Stimulated activated effector memory CD8-positive, alpha-beta T cell treated with anti-CD3 and anti-CD28 coated beads, Interleukin-12 subunit alpha, Interleukin-12 subunit beta, amount 100 ng/mL, for 72 hours (primary cell): ENCODE measurements at regions not wholly inside any gene's neighbourhood (a gene's known extent, or its start where the extent isn't known, plus 50 kb on each side); places are given as distances from the start of the nearest gene placed in this dataset.
"Not testable (repeated sequence)": the region's sequence is repeated elsewhere in the genome, so short reads cannot be mapped to it uniquely, and the experiment has no call there.

Experiments
- ATAC-seq: fragments of 150-1000 bp; cut with Tn5 transposase; 2 replicates; pipeline ENCODE4 v1.10.0; 2021
- DNase-seq, 2 donors: peaks; one replicate each; pipeline ENCODE4 v3.0.0; 2021 to 2022; ENCODE audit warnings: low spot score in 2 of 2
- H3K27ac Mint-ChIP-seq: one replicate; pipeline ENCODE4 v1.8.0; 2022; ENCODE audit warnings: mild to moderate bottlenecking, mixed read lengths
- H3K36me3 Mint-ChIP-seq: one replicate; pipeline ENCODE4 v1.8.0; 2022; ENCODE audit warnings: mild to moderate bottlenecking, mixed read lengths
- H3K4me1 Mint-ChIP-seq: one replicate; pipeline ENCODE4 v1.8.0; 2022; ENCODE audit warnings: mixed read lengths
- H3K4me3 Mint-ChIP-seq: one replicate; pipeline ENCODE4 v1.8.0; 2022; ENCODE audit warnings: mild to moderate bottlenecking, mixed read lengths
- H3K9me3 Mint-ChIP-seq: one replicate; pipeline ENCODE4 v1.8.0; 2022; ENCODE audit warnings: mixed read lengths

GRCh38 chr10:133785846-133786602 lies 159.4 kb upstream of the FRG2B start:
- ATAC-seq, H3K36me3 Mint-ChIP-seq, H3K4me3 Mint-ChIP-seq, H3K4me1 Mint-ChIP-seq, H3K9me3 Mint-ChIP-seq, H3K27ac Mint-ChIP-seq: not testable (repeated sequence)
- DNase-seq: peak in 1 of 2 donors; percentile 48

- H3K4me3 Mint-ChIP-seq, H3K9me3 Mint-ChIP-seq, H3K36me3 Mint-ChIP-seq, ATAC-seq, H3K4me1 Mint-ChIP-seq, DNase-seq, H3K27ac Mint-ChIP-seq: not testable (repeated sequence)
These were observed 158.6 kb upstream of the FRG2B start for GRCh38 chr10:133785178-133785577.

- not testable (repeated sequence) for DNase-seq, H3K9me3 Mint-ChIP-seq, ATAC-seq, H3K36me3 Mint-ChIP-seq, H3K4me1 Mint-ChIP-seq, H3K4me3 Mint-ChIP-seq, H3K27ac Mint-ChIP-seq
These were observed 138.7 kb upstream of the FRG2B start for GRCh38 chr10:133765308-133765707.

GRCh38 chr10:133764823-133765209 lies 138.2 kb upstream of the FRG2B start:
- H3K36me3 Mint-ChIP-seq, H3K27ac Mint-ChIP-seq, ATAC-seq, DNase-seq, H3K9me3 Mint-ChIP-seq, H3K4me1 Mint-ChIP-seq, H3K4me3 Mint-ChIP-seq: not testable (repeated sequence)

- H3K4me3 Mint-ChIP-seq, ATAC-seq, H3K9me3 Mint-ChIP-seq, H3K4me1 Mint-ChIP-seq, H3K27ac Mint-ChIP-seq, H3K36me3 Mint-ChIP-seq: not testable (repeated sequence)
- peak in 1 of 2 donors; percentile 52 for DNase-seq
These were observed 137.6 kb upstream of the FRG2B start for GRCh38 chr10:133763875-133764822.

GRCh38 chr10:133763190-133763589 lies 136.6 kb upstream of the FRG2B start:
- H3K36me3 Mint-ChIP-seq, H3K9me3 Mint-ChIP-seq, H3K27ac Mint-ChIP-seq, H3K4me1 Mint-ChIP-seq, H3K4me3 Mint-ChIP-seq, DNase-seq: not testable (repeated sequence)
- ATAC-seq: peak; percentile 69

- DNase-seq, H3K36me3 Mint-ChIP-seq, H3K4me1 Mint-ChIP-seq, H3K9me3 Mint-ChIP-seq, H3K4me3 Mint-ChIP-seq, H3K27ac Mint-ChIP-seq: not testable (repeated sequence)
- peak; percentile 65 for ATAC-seq
These were observed 127.0 kb upstream of the FRG2B start for GRCh38 chr10:133753545-133753944.
